Peyer's patch (tissue), 4 donors: ENCODE measurements at regions not wholly inside any gene's neighbourhood (a gene's known extent, or its start where the extent isn't known, plus 50 kb on each side); places are given as distances from the start of the nearest gene placed in this dataset.

Experiments
- CTCF ChIP-seq, 6 experiments: fragments of 450-650 bp in 4 of 6; fragments of 200-600 bp in 2 of 6; sonication (generic) in 1 of 6; IDR thresholded peaks; one replicate each; pipeline ENCODE4 v1.5.1; 2017 to 2019; ENCODE audit warnings: antibody characterized with exemption in 6 of 6, mild to moderate bottlenecking in 3 of 6, moderate library complexity in 1 of 6
- POLR2A ChIP-seq, 2 donors: fragments of 450-650 bp; IDR thresholded peaks; one replicate each; pipeline ENCODE4 v1.5.1; 2017; ENCODE audit warnings: antibody characterized with exemption in 2 of 2, mild to moderate bottlenecking in 2 of 2, moderate library complexity in 2 of 2

DNA sequence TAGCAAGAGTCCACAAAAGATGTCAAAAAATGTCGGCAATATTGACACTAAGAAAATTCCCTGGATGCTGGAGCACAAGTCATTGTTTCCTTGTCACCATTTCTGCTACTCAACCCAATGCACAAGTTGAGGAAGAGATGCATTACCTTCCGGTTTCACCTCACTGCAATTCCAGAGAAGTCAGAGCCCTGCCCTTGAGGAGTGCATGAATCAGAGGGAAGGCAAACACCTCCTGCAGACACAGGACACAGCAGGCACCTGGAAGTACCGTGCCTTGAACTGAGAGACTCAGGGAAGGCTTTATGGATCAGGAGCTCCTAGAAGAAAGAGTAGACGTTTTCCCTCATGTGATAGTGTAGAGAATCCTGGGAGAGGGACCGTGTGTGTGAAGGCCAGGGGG, 62.7 kb upstream of the ARL4C start:
- TF ChIP-seq CTCF (IDR thresholded peaks at IDR 0.05) (no peak), POLR2A (IDR thresholded peaks at IDR 0.05) (no peak)
